Testis (tissue), 2 donors: ENCODE measurements at regions not wholly inside any gene's neighbourhood (a gene's known extent, or its start where the extent isn't known, plus 50 kb on each side); places are given as distances from the start of the nearest gene placed in this dataset.

Experiments
- DNase-seq: peaks from one replicate; pipeline ENCODE4 v3.0.0-alpha.2; 2019
- H3K27ac ChIP-seq, 2 donors: fragments of 200-600 bp; sonication (generic); one replicate each; pipeline ENCODE4 v1.5.1; 2019
- H3K27me3 ChIP-seq: fragments of 200-600 bp; sonication (generic); one replicate; pipeline ENCODE4 v1.5.1; 2019
- H3K36me3 ChIP-seq: fragments of 200-600 bp; sonication (generic); one replicate; pipeline ENCODE4 v1.5.1; 2017; ENCODE audit warnings: low read depth; ENCODE audit errors: missing control alignments
- H3K4me1 ChIP-seq: fragments of 200-600 bp; sonication (generic); one replicate; pipeline ENCODE4 v1.5.1; 2019
- H3K4me3 ChIP-seq, 2 donors: fragments of 200-600 bp; sonication (generic); one replicate each; pipeline ENCODE4 v1.5.1; 2017 to 2019
- H3K9me3 ChIP-seq: fragments of 200-600 bp; sonication (generic); one replicate; pipeline ENCODE4 v1.5.1; 2017
- POLR2A ChIP-seq: fragments of 450-650 bp; IDR thresholded peaks from one replicate; pipeline ENCODE4 v1.6.1; 2017; ENCODE audit warnings: antibody characterized with exemption, mild to moderate bottlenecking, moderate library complexity
- WGBS, 2 donors: methylation state at CpG; one replicate each; pipeline ENCODE4 v1.1.5; 2018; 5-methylcytosine and 5-hydroxymethylcytosine counted together
- intact Hi-C: fragments of 100-400 bp; cut with DNase I; formaldehyde crosslinking; loops from one replicate; pipeline ENCODE4 v1.15.1; 2023; ENCODE audit warnings: low total_unique reads
- TF ChIP-seq, protein P1 (sequence below), 3 experiments: fragments of 450-650 bp in 2 of 3; fragments of 200-600 bp in 1 of 3; sonication (generic) in 1 of 3; IDR thresholded peaks; one replicate each; pipeline ENCODE4 v1.5.1; 2016 to 2019; ENCODE audit warnings: antibody characterized with exemption in 3 of 3, mild to moderate bottlenecking in 2 of 3, moderate library complexity in 1 of 3

DNA sequence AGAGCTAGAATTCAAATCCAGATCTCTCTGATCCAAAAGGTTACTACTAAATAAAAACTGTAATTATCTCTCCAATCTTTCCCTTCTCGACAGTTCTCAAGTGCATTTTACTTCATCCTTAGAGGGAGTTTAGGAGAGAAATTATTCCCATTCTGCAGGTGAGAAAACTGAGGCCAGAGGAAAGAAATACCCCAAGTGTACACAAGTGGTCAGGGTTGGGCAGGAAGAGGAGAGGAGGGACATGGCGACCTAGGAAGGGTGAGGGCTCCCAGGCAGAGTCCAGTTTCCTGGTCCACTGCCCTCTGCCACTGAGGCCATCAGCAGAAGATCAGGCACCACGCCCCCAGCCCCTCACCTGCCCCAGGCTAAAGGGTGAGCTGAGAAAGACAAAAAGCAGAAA lies 127.1 kb upstream of the RUNX3 start:
- 83 to 92% methylated on average over 3 of the region's 3 CpGs for WGBS, 2 donors

DNA sequence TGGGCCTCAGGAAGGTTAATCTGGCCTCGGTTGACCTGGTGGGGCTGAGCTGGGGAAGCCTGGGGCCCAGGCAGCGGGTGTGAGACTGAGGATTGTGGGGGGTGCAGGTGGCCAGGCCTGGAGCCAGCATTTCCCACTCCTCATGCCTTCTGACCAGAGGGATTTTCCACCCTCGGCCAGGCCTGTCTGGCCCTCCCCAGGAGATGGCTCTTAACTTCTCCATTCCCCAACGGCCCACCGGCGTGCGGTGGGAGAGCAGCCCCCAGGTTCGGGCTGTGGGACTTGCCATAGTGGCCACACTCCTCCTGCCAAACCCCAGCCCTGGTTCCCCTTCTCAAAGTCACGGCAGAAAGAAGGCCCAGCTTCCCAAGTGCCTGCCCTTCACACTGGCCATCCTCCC lies 126.5 kb upstream of the RUNX3 start:
- WGBS, 2 donors: 89 to 95% methylated on average over 4 to 8 of the region's 9 CpGs

More for the DNA sequence above, 127.1 kb upstream of the RUNX3 start:
- Histone ChIP-seq H3K27ac (no peak overlapping the region), H3K4me3 (no peak overlapping the region), H3K36me3 (no peaks in the 10 kb centered on the region), H3K4me1 (no peaks in the 10 kb centered on the region), H3K27me3 (no peaks in the 10 kb centered on the region), H3K9me3 (no peaks in the 10 kb centered on the region)
- no peak for DNase-seq
- intact Hi-C loops: no loop called here
- TF ChIP-seq, protein P1, sequence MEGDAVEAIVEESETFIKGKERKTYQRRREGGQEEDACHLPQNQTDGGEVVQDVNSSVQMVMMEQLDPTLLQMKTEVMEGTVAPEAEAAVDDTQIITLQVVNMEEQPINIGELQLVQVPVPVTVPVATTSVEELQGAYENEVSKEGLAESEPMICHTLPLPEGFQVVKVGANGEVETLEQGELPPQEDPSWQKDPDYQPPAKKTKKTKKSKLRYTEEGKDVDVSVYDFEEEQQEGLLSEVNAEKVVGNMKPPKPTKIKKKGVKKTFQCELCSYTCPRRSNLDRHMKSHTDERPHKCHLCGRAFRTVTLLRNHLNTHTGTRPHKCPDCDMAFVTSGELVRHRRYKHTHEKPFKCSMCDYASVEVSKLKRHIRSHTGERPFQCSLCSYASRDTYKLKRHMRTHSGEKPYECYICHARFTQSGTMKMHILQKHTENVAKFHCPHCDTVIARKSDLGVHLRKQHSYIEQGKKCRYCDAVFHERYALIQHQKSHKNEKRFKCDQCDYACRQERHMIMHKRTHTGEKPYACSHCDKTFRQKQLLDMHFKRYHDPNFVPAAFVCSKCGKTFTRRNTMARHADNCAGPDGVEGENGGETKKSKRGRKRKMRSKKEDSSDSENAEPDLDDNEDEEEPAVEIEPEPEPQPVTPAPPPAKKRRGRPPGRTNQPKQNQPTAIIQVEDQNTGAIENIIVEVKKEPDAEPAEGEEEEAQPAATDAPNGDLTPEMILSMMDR (IDR thresholded peaks at IDR 0.05): no peak
- TF ChIP-seq POLR2A: no peak

DNA sequence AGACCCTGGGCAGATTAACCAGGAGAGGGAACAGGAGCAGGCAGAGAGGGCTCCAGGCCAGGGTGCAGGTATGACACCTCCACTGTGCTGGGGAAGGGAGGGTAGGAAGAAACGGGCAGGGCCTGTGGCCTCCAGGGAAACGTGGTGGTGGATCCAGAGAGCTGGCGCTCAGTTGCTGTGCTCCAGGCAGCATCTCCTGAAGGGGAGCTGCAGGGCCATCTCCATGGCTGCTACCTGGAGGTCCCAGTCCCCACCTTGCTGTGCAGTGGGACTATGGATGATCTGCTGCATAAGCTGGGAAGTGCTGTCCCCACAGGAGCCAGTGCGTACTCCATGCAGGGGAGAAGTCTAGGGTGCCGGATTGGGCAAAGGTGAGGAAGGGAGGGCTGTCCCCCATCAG lies 125.9 kb upstream of the RUNX3 start:
- WGBS, 2 donors: 73 to 80% methylated on average over 5 of the region's 5 CpGs
- no peaks in the 10 kb centered on the region for H3K27me3 ChIP-seq

More for the DNA sequence above, 126.5 kb upstream of the RUNX3 start:
- intact Hi-C loops: no loop called here
- Histone ChIP-seq H3K36me3 (no peaks in the 10 kb centered on the region), H3K4me1 (no peaks in the 10 kb centered on the region), H3K27ac (no peak overlapping the region), H3K4me3 (no peak overlapping the region), H3K27me3 (no peaks in the 10 kb centered on the region), H3K9me3 (no peaks in the 10 kb centered on the region)
- TF ChIP-seq, protein P1 (IDR thresholded peaks at IDR 0.05): no peak
- TF ChIP-seq POLR2A: no peak
- no peak for DNase-seq

DNA sequence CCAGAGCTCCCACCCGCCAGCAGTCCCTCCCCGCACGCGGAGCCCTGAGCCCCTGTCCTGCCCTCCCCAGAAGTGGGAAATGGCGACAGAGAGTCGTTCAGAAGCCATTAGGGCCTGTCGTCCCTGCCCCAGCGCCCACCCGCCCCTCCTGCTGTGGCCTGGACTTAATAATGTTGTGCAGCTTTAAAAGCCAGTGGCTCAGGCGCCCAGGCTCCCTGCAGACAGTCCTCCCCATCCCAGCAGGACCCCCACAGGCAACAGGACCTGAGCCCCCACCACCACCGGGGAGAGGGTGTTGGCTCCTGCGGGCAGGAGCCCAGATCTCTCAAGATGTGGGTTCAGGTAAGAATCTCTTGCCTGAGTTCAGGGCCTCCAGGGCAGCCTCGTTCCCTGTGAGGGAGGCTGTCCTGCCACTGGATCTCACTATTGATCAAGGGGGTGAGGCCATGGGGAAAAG lies 125.3 kb upstream of the RUNX3 start:
- no peak for DNase-seq
- Histone ChIP-seq H3K27me3 (no peaks in the 10 kb centered on the region), H3K27ac (no peak overlapping the region), H3K4me3 (no peak overlapping the region), H3K4me1 (no peaks in the 10 kb centered on the region), H3K9me3 (no peaks in the 10 kb centered on the region), H3K36me3 (no peaks in the 10 kb centered on the region)
- intact Hi-C loops: no loop called here
- TF ChIP-seq POLR2A: no peak
- TF ChIP-seq, protein P1 (IDR thresholded peaks at IDR 0.05): no peak
- 68 to 71% methylated on average over 10 to 13 of the region's 13 CpGs for WGBS, 2 donors

More for the DNA sequence above, 125.9 kb upstream of the RUNX3 start:
- Histone ChIP-seq H3K4me3 (no peak overlapping the region), H3K9me3 (no peaks in the 10 kb centered on the region), H3K36me3 (no peaks in the 10 kb centered on the region), H3K4me1 (no peaks in the 10 kb centered on the region), H3K27ac (no peak overlapping the region)
- intact Hi-C loops: no loop called here
- no peak for TF ChIP-seq POLR2A
- TF ChIP-seq, protein P1 (IDR thresholded peaks at IDR 0.05): no peak
- DNase-seq: no peak

DNA sequence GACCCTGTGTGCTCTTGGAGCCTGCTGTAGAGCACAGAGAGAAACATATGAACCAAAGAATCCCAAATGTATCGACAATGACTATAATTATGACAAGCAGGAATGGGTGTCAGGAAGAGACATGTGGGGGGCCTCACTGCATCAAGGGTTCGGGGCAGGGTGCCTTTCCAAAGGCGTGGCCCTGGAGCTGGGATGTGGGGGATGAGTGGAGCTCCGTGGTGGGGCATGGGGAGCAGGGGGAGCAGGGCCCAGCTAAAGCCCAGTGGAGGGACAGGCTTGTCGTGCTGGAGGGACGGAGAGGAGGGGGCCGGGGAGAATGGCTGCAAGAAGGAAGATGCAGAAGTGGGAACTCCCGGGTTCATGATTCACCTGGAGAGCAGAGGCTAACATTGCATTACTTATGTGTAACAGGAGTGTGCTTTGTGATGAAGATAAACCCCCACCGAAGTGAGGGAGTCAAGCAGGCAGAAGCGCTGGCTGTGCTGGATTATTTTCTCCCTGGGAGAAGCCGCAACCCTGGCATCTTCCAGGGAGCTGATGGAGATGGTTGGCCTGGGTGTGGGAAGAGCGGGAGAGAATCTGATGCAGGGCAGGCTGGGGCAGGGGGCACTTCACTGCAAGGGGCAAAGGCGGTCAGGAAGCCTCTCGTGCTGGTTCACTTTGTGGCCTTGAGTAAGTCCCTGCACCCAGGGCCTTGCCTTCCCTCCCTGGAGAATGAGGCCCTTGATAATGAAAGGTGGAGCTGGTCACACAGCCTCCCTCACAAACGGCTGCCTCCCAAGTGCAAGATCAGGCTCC lies 124.6 kb upstream of the RUNX3 start:
- Histone ChIP-seq H3K4me1 (no peaks in the 10 kb centered on the region), H3K36me3 (no peaks in the 10 kb centered on the region), H3K9me3 (no peaks in the 10 kb centered on the region), H3K27ac (no peak overlapping the region), H3K27me3 (no peaks in the 10 kb centered on the region), H3K4me3 (no peak overlapping the region)
- intact Hi-C loops: no loop called here
- no peak for TF ChIP-seq POLR2A
- TF ChIP-seq, protein P1 (IDR thresholded peaks at IDR 0.05): no peak
- WGBS, 2 donors: 46 to 56% methylated on average over 15 of the region's 15 CpGs
- DNase-seq: no peak
